Epithelial cell of esophagus (primary cell): ENCODE measurements at regions not wholly inside any gene's neighbourhood (a gene's known extent, or its start where the extent isn't known, plus 50 kb on each side); places are given as distances from the start of the nearest gene placed in this dataset.
A peak's percentile ranks its signal among the peaks of the same experiment; 100 is the strongest.

ENCODE experiments used
- DNase-seq: peaks from one replicate; pipeline ENCODE4 v3.0.0; 2010; ENCODE audit warnings: low read depth
- H3K4me3 ChIP-seq: 2 replicates; pipeline ENCODE4 v1.5.1; 2011; ENCODE audit warnings: mild to moderate bottlenecking, low read length, control low read depth
- CTCF ChIP-seq: IDR thresholded peaks from 2 replicates; pipeline ENCODE4 v1.5.1; 2011; ENCODE audit warnings: low read depth, mild to moderate bottlenecking, low read length, control low read depth, inconsistent platforms; ENCODE audit not compliant: insufficient read depth; ENCODE audit errors: missing control alignments

GRCh38 chr3:178238179-178238578, 298.1 kb upstream of the KCNMB2 start:
- TF ChIP-seq CTCF: no peak
- no peak overlapping the region for H3K4me3 ChIP-seq
- peak; percentile 3 for DNase-seq

GRCh38 chr3:178244733-178245709, 291.2 kb upstream of the KCNMB2 start:
- no peak for TF ChIP-seq CTCF
- H3K4me3 ChIP-seq: no peak overlapping the region
- no peak for DNase-seq

GRCh38 chr3:178246004-178246403, 290.2 kb upstream of the KCNMB2 start:
- no peak overlapping the region for H3K4me3 ChIP-seq
- no peak for DNase-seq
- no peak for TF ChIP-seq CTCF

- peak; percentile 13 for DNase-seq
- no peak overlapping the region for H3K4me3 ChIP-seq
- no peak for TF ChIP-seq CTCF
Observed at GRCh38 chr3:178255315-178255714, 280.9 kb upstream of the KCNMB2 start.

- no peak overlapping the region for H3K4me3 ChIP-seq
- TF ChIP-seq CTCF: no peak
- no peak for DNase-seq
Observed at GRCh38 chr3:178257491-178257890, 278.7 kb upstream of the KCNMB2 start.

- no peak for DNase-seq
- TF ChIP-seq CTCF: no peak
- H3K4me3 ChIP-seq: no peak overlapping the region
Observed at GRCh38 chr3:178258121-178258520, 278.1 kb upstream of the KCNMB2 start.
